C4-2B (cell line): ENCODE measurements at regions not wholly inside any gene's neighbourhood (a gene's known extent, or its start where the extent isn't known, plus 50 kb on each side); places are given as distances from the start of the nearest gene placed in this dataset.

Experiments
- ZFX ChIP-seq: fragments of 450-650 bp; IDR thresholded peaks from 2 replicates; pipeline ENCODE4 v1.6.1; 2017
- TF ChIP-seq, protein P1 (sequence below): fragments of 450-650 bp; conservative IDR thresholded peaks from 2 replicates; pipeline ENCODE4 v1.5.1; 2017; ENCODE audit warnings: mild to moderate bottlenecking

DNA sequence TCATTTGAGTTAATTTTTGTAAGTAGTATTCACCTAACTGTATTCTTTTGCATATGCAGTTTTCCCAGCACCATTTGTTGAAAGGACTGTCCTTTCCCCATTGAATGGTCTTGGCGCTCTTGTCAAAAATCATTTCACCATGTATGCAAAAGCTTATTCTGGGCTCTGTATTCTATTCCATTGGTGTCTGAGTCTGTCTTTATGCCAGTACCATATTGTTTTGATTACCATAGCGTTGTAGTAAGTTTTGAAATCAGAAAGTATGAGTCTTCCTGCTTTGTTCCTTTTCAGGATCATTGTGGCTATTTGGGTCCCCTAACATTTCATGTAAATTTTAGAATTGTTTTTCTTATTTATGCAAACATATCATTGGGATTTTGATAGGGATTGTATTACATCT lies 508.7 kb upstream of the RGS6 start:
- TF ChIP-seq, protein P1, sequence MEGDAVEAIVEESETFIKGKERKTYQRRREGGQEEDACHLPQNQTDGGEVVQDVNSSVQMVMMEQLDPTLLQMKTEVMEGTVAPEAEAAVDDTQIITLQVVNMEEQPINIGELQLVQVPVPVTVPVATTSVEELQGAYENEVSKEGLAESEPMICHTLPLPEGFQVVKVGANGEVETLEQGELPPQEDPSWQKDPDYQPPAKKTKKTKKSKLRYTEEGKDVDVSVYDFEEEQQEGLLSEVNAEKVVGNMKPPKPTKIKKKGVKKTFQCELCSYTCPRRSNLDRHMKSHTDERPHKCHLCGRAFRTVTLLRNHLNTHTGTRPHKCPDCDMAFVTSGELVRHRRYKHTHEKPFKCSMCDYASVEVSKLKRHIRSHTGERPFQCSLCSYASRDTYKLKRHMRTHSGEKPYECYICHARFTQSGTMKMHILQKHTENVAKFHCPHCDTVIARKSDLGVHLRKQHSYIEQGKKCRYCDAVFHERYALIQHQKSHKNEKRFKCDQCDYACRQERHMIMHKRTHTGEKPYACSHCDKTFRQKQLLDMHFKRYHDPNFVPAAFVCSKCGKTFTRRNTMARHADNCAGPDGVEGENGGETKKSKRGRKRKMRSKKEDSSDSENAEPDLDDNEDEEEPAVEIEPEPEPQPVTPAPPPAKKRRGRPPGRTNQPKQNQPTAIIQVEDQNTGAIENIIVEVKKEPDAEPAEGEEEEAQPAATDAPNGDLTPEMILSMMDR = no peak
- TF ChIP-seq ZFX = no peak
